ENCODE measurements at regions not wholly inside any gene's neighbourhood (a gene's known extent, or its start where the extent isn't known, plus 50 kb on each side); places are given as distances from the start of the nearest gene placed in this dataset.

GRCh38 chr20:12069181-12069580 is 151.5 kb downstream of the BTBD3 start:
- no peak for DNase-seq (ENCODE audit: low read depth)

- no peak for DNase-seq (ENCODE audit: low read depth)
Observed at GRCh38 chr20:12072221-12072953, 154.7 kb downstream of the BTBD3 start.

- DNase-seq (ENCODE audit: low read depth) = peak; percentile 4
Observed at GRCh38 chr20:12072954-12073264, 155.2 kb downstream of the BTBD3 start.

GRCh38 chr20:12074111-12074655 is 156.5 kb downstream of the BTBD3 start:
- no peak for DNase-seq (ENCODE audit: low read depth)

- no peak for DNase-seq (ENCODE audit: low read depth)
Observed at GRCh38 chr20:12076200-12076599, 158.5 kb downstream of the BTBD3 start.

GRCh38 chr20:12077875-12078274 is 160.2 kb downstream of the BTBD3 start:
- no peak for DNase-seq (ENCODE audit: low read depth)

GRCh38 chr20:12079490-12079889 is 161.8 kb downstream of the BTBD3 start:
- no peak for DNase-seq (ENCODE audit: low read depth)

GRCh38 chr20:12083269-12083668 is 165.6 kb downstream of the BTBD3 start:
- DNase-seq (ENCODE audit: low read depth) = no peak

GRCh38 chr20:12084482-12084881 is 166.8 kb downstream of the BTBD3 start:
- DNase-seq (ENCODE audit: low read depth) = no peak

- no peak for DNase-seq (ENCODE audit: low read depth)
Observed at GRCh38 chr20:12086359-12086758, 168.7 kb downstream of the BTBD3 start.

GRCh38 chr20:12090920-12091319 is 173.2 kb downstream of the BTBD3 start:
- DNase-seq (ENCODE audit: low read depth) = peak; percentile 10

- peak; percentile 37 for DNase-seq (ENCODE audit: low read depth)
Observed at GRCh38 chr20:12093057-12093796, 175.5 kb downstream of the BTBD3 start.

- DNase-seq (ENCODE audit: low read depth) = peak; percentile 16
Observed at GRCh38 chr20:12093797-12094190, 176.1 kb downstream of the BTBD3 start.

- DNase-seq (ENCODE audit: low read depth) = no peak
Observed at GRCh38 chr20:12095180-12095920, 177.7 kb downstream of the BTBD3 start.

- peak; percentile 32 for DNase-seq (ENCODE audit: low read depth)
Observed at GRCh38 chr20:12098421-12098820, 180.7 kb downstream of the BTBD3 start.

- DNase-seq (ENCODE audit: low read depth) = no peak
Observed at GRCh38 chr20:12108846-12109245, 191.2 kb downstream of the BTBD3 start.

- no peak for DNase-seq (ENCODE audit: low read depth)
Observed at GRCh38 chr20:12110274-12110673, 192.6 kb downstream of the BTBD3 start.

- DNase-seq (ENCODE audit: low read depth) = no peak
Observed at GRCh38 chr20:12110711-12111110, 193.0 kb downstream of the BTBD3 start.

GRCh38 chr20:12111431-12112088 is 193.9 kb downstream of the BTBD3 start:
- no peak for DNase-seq (ENCODE audit: low read depth)

- no peak for DNase-seq (ENCODE audit: low read depth)
Observed at GRCh38 chr20:12112089-12112474, 194.4 kb downstream of the BTBD3 start.

GRCh38 chr20:12112665-12113064 is 195.0 kb downstream of the BTBD3 start:
- no peak for DNase-seq (ENCODE audit: low read depth)

- no peak for DNase-seq (ENCODE audit: low read depth)
Observed at GRCh38 chr20:12113075-12113467, 195.4 kb downstream of the BTBD3 start.
